GM18511 (cell line): ENCODE measurements at regions not wholly inside any gene's neighbourhood (a gene's known extent, or its start where the extent isn't known, plus 50 kb on each side); places are given as distances from the start of the nearest gene placed in this dataset.
A peak's percentile ranks its signal among the peaks of the same experiment; 100 is the strongest.
"Not testable (repeated sequence)": the region's sequence is repeated elsewhere in the genome, so short reads cannot be mapped to it uniquely, and the experiment has no call there.

Experiments used
- ATAC-seq: cut with Tn5 transposase; IDR thresholded peaks from one replicate; pipeline ENCODE4 v1.9.1; 2021; ENCODE audit warnings: mild to moderate bottlenecking, moderate library complexity; ENCODE audit not compliant: unreplicated experiment

- no peak for ATAC-seq
These were observed 140.9 kb downstream of the MZT1 start for GRCh38 chr13:72586518-72586917.

GRCh38 chr13:72585254-72585653 lies 142.2 kb downstream of the MZT1 start:
- no peak for ATAC-seq

- no peak for ATAC-seq
These were observed 156.2 kb downstream of the MZT1 start for GRCh38 chr13:72571191-72571590.

GRCh38 chr13:72570019-72570418 lies 157.4 kb downstream of the MZT1 start:
- ATAC-seq = peak; percentile 73

- ATAC-seq = no peak
These were observed 159.9 kb downstream of the MZT1 start for GRCh38 chr13:72567566-72567965.

- ATAC-seq = no peak
These were observed 160.9 kb downstream of the MZT1 start for GRCh38 chr13:72566526-72566925.

GRCh38 chr13:72565893-72566292 lies 161.5 kb downstream of the MZT1 start:
- ATAC-seq = peak; percentile 42

GRCh38 chr13:72562686-72563085 lies 164.7 kb downstream of the MZT1 start:
- no peak for ATAC-seq

- no peak for ATAC-seq
These were observed 165.6 kb downstream of the MZT1 start for GRCh38 chr13:72561791-72562190.

GRCh38 chr13:72559716-72560115 lies 167.7 kb downstream of the MZT1 start:
- no peak for ATAC-seq

GRCh38 chr13:72556945-72557344 lies 170.5 kb downstream of the MZT1 start:
- no peak for ATAC-seq

- ATAC-seq = no peak
These were observed 171.8 kb downstream of the MZT1 start for GRCh38 chr13:72555601-72556000.

GRCh38 chr13:72552731-72553130 lies 174.7 kb downstream of the MZT1 start:
- no peak for ATAC-seq

- not testable (repeated sequence) for ATAC-seq
These were observed 181.5 kb downstream of the MZT1 start for GRCh38 chr13:72545895-72546294.

GRCh38 chr13:72545030-72545719 lies 182.3 kb downstream of the MZT1 start:
- no peak for ATAC-seq

GRCh38 chr13:72544042-72544441 lies 183.4 kb downstream of the MZT1 start:
- no peak for ATAC-seq

GRCh38 chr13:72542241-72542640 lies 185.2 kb downstream of the MZT1 start:
- no peak for ATAC-seq

- no peak for ATAC-seq
These were observed 185.8 kb downstream of the MZT1 start for GRCh38 chr13:72541674-72542073.

GRCh38 chr13:72540881-72541280 lies 186.5 kb downstream of the MZT1 start:
- no peak for ATAC-seq

- no peak for ATAC-seq
These were observed 187.5 kb downstream of the MZT1 start for GRCh38 chr13:72539925-72540324.

- ATAC-seq = no peak
These were observed 189.6 kb downstream of the MZT1 start for GRCh38 chr13:72537782-72538181.

- no peak for ATAC-seq
These were observed 190.0 kb downstream of the MZT1 start for GRCh38 chr13:72537395-72537780.

GRCh38 chr13:72536714-72537394 lies 190.6 kb downstream of the MZT1 start:
- no peak for ATAC-seq
